ENCODE measurements at regions not wholly inside any gene's neighbourhood (a gene's known extent, or its start where the extent isn't known, plus 50 kb on each side); places are given as distances from the start of the nearest gene placed in this dataset.

GRCh38 chr22:19629720-19630419 is 84.4 kb upstream of the SEPTIN5 start:
- Histone ChIP-seq H3K79me2 (ENCODE audit: low read length) (no peaks in the 10 kb centered on the region), H2AFZ (ENCODE audit: low read depth, low read length) (peak overlapping the region; percentile 60; the same call in 1 of the 2 replicates), H3K27ac (ENCODE audit: low read length) (no peak overlapping the region), H4K20me1 (ENCODE audit: insufficient read depth, low read length) (no peaks in the 10 kb centered on the region), H3K4me1 (ENCODE audit: low read length) (peaks cover 2% of the 10 kb centered on the region; the same call in 1 of the 2 replicates), H3K9me3 (ENCODE audit: insufficient read depth, low read length) (no peaks in the 10 kb centered on the region), H3K4me3 (ENCODE audit: low read length) (no peak overlapping the region), H3K9ac (ENCODE audit: low read length) (no peak overlapping the region), H3K4me2 (ENCODE audit: low read length) (peak overlapping the region; percentile 49), H3K36me3 (replicated peaks; ENCODE audit: low read depth, low read length) (no peaks in the 10 kb centered on the region), H3K27me3 (ENCODE audit: low read depth, low read length) (peaks cover 32% of the 10 kb centered on the region)
- TF ChIP-seq CTCF (IDR thresholded peaks at IDR 0.05; ENCODE audit: low read depth, low read length) (peak; percentile 98), EZH2phosphoT487 (IDR thresholded peaks at IDR 0.05; ENCODE audit: low read depth) (no peak)

DNA sequence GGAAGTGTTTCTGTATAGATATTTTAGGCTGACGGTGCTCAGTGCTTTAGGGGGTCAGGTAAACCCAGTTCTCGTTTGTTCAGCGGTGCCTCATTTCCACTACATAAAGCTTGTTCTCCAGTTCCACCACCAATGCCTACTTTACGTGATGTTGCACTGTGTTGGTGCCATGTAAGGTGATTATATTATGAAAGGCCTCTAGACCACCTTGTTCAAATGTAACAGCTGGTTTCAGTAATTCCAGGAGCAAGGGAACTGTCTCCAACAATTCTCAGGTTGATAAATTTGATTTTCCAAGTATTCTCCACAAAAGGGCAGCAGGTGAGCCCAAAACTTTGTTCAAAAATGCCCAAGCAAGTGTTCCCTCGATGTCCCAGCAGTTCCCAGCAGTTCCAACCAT is 83.7 kb upstream of the SEPTIN5 start:
- Histone ChIP-seq H3K4me3 (ENCODE audit: low read length) (no peak overlapping the region), H3K36me3 (replicated peaks; ENCODE audit: low read depth, low read length) (no peaks in the 10 kb centered on the region), H2AFZ (ENCODE audit: low read depth, low read length) (no peak overlapping the region), H3K27ac (ENCODE audit: low read length) (no peak overlapping the region), H3K9ac (ENCODE audit: low read length) (no peak overlapping the region), H3K79me2 (ENCODE audit: low read length) (no peaks in the 10 kb centered on the region), H3K4me1 (ENCODE audit: low read length) (peaks cover 2% of the 10 kb centered on the region; the same call in 1 of the 2 replicates), H3K9me3 (ENCODE audit: insufficient read depth, low read length) (no peaks in the 10 kb centered on the region), H4K20me1 (ENCODE audit: insufficient read depth, low read length) (no peaks in the 10 kb centered on the region), H3K27me3 (ENCODE audit: low read depth, low read length) (peaks cover 32% of the 10 kb centered on the region), H3K4me2 (ENCODE audit: low read length) (no peak overlapping the region)
- TF ChIP-seq EZH2phosphoT487 (IDR thresholded peaks at IDR 0.05; ENCODE audit: low read depth) (no peak), CTCF (IDR thresholded peaks at IDR 0.05; ENCODE audit: low read depth, low read length) (no peak)

DNA sequence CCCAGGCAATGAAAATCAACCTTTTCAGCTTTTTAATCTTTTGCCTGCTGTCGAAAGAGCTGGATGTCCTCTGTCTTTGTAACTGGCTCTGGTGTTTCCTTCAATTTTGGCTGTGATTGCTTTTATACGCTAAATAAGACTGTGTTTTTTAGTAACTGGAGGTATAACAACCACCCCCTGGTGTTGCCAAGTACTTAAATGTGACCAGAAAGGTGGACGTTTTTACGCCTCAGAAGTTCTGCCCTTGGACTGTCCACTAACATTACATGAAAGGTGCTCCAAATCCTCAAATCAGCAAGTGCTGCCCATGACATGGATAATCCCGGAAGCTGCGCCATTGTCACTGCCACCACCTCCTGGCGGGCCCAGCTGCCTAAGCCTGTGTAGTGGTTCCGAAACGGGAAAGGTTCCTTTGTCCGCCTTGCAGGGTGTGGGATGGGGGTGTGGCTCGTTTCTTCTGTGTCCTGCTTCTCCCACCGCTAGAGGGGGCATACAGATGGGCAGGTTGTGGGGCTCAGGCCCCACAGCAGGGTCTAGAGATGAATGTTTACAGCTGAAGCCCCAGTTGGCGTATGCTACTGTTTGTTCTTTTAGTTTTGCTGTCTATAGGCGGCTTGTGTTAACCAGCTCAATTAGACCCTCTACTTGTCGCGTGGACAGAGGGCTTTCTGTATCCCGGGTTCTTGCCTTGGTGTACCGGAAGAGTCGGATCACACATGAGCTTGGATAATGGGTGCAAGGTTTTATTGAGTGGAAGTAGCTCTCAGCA is 82.2 kb upstream of the SEPTIN5 start:
- Histone ChIP-seq H3K9me3 (ENCODE audit: insufficient read depth, low read length) (no peaks in the 10 kb centered on the region), H3K4me2 (ENCODE audit: low read length) (no peak overlapping the region), H3K36me3 (replicated peaks; ENCODE audit: low read depth, low read length) (no peaks in the 10 kb centered on the region), H3K4me1 (ENCODE audit: low read length) (peaks cover 2% of the 10 kb centered on the region; the same call in 1 of the 2 replicates), H3K27me3 (ENCODE audit: low read depth, low read length) (peaks cover 23% of the 10 kb centered on the region), H3K4me3 (ENCODE audit: low read length) (no peak overlapping the region), H2AFZ (ENCODE audit: low read depth, low read length) (no peak overlapping the region), H4K20me1 (ENCODE audit: insufficient read depth, low read length) (no peaks in the 10 kb centered on the region), H3K79me2 (ENCODE audit: low read length) (no peaks in the 10 kb centered on the region), H3K9ac (ENCODE audit: low read length) (no peak overlapping the region), H3K27ac (ENCODE audit: low read length) (no peak overlapping the region)
- peak; percentile 54 for TF ChIP-seq CTCF (IDR thresholded peaks at IDR 0.05; ENCODE audit: low read depth, low read length)
- no peak for TF ChIP-seq EZH2phosphoT487 (IDR thresholded peaks at IDR 0.05; ENCODE audit: low read depth)

GRCh38 chr22:19632668-19633148 is 81.6 kb upstream of the SEPTIN5 start:
- H4K20me1 ChIP-seq (ENCODE audit: insufficient read depth, low read length) = no peaks in the 10 kb centered on the region
- H3K4me3 ChIP-seq (ENCODE audit: low read length) = no peak overlapping the region
- no peak overlapping the region for H3K27ac ChIP-seq (ENCODE audit: low read length)
- peaks cover 23% of the 10 kb centered on the region for H3K27me3 ChIP-seq (ENCODE audit: low read depth, low read length)
- H3K36me3 ChIP-seq (replicated peaks; ENCODE audit: low read depth, low read length) = no peaks in the 10 kb centered on the region
- H3K4me2 ChIP-seq (ENCODE audit: low read length) = no peak overlapping the region
- peaks cover 2% of the 10 kb centered on the region; the same call in 1 of the 2 replicates for H3K4me1 ChIP-seq (ENCODE audit: low read length)
- H3K9me3 ChIP-seq (ENCODE audit: insufficient read depth, low read length) = no peaks in the 10 kb centered on the region
- no peaks in the 10 kb centered on the region for H3K79me2 ChIP-seq (ENCODE audit: low read length)
- H3K9ac ChIP-seq (ENCODE audit: low read length) = no peak overlapping the region
- TF ChIP-seq EZH2phosphoT487 (IDR thresholded peaks at IDR 0.05; ENCODE audit: low read depth) (no peak), CTCF (IDR thresholded peaks at IDR 0.05; ENCODE audit: low read depth, low read length) (no peak)
- no peak overlapping the region for H2AFZ ChIP-seq (ENCODE audit: low read depth, low read length)
